Activated T-helper 17 cell treated with anti-CD3 and anti-CD28 coated beads, Interleukin-2, amount 50 U/mL, for 72 hours (primary cell): ENCODE measurements at regions not wholly inside any gene's neighbourhood (a gene's known extent, or its start where the extent isn't known, plus 50 kb on each side); places are given as distances from the start of the nearest gene placed in this dataset.

Experiments
- ATAC-seq: fragments of 150-1000 bp; cut with Tn5 transposase; replicated peaks from 2 replicates; pipeline ENCODE4 v1.10.0; 2021; ENCODE audit warnings: mild to moderate bottlenecking, moderate library complexity
- H3K27ac Mint-ChIP-seq: one replicate; pipeline ENCODE4 v1.8.0; 2022; ENCODE audit warnings: mixed read lengths
- H3K27me3 Mint-ChIP-seq: one replicate; pipeline ENCODE4 v1.8.0; 2022; ENCODE audit warnings: mixed read lengths
- H3K36me3 Mint-ChIP-seq: one replicate; pipeline ENCODE4 v1.8.0; 2022; ENCODE audit warnings: low read depth, mild to moderate bottlenecking, mixed read lengths
- H3K4me1 Mint-ChIP-seq: one replicate; pipeline ENCODE4 v1.8.0; 2022; ENCODE audit warnings: mixed read lengths
- H3K4me3 Mint-ChIP-seq: one replicate; pipeline ENCODE4 v1.8.0; 2022; ENCODE audit warnings: mild to moderate bottlenecking, mixed read lengths
- H3K9me3 Mint-ChIP-seq: one replicate; pipeline ENCODE4 v1.8.0; 2022; ENCODE audit warnings: mixed read lengths

- ATAC-seq: no peak
Observed at GRCh38 chr14:87879389-87879788, 113.6 kb downstream of the GALC start.

GRCh38 chr14:87878959-87879358, 114.0 kb downstream of the GALC start:
- peaks cover 14% of the 10 kb centered on the region for H3K27me3 Mint-ChIP-seq
- no peaks in the 10 kb centered on the region for H3K9me3 Mint-ChIP-seq
- no peaks in the 10 kb centered on the region for H3K36me3 Mint-ChIP-seq
- ATAC-seq: no peak
- no peak overlapping the region for H3K27ac Mint-ChIP-seq
- H3K4me3 Mint-ChIP-seq: no peak overlapping the region
- no peaks in the 10 kb centered on the region for H3K4me1 Mint-ChIP-seq

More at GRCh38 chr14:87879389-87879788, 113.6 kb downstream of the GALC start:
- Mint-ChIP-seq H3K27me3 (peaks cover 14% of the 10 kb centered on the region), H3K36me3 (no peaks in the 10 kb centered on the region), H3K9me3 (no peaks in the 10 kb centered on the region), H3K4me1 (no peaks in the 10 kb centered on the region), H3K27ac (no peak overlapping the region), H3K4me3 (no peak overlapping the region)

- H3K36me3 Mint-ChIP-seq: no peaks in the 10 kb centered on the region
- H3K27ac Mint-ChIP-seq: no peak overlapping the region
- ATAC-seq: no peak
- H3K4me1 Mint-ChIP-seq: no peaks in the 10 kb centered on the region
- no peaks in the 10 kb centered on the region for H3K9me3 Mint-ChIP-seq
- H3K27me3 Mint-ChIP-seq: peaks cover 14% of the 10 kb centered on the region
- no peak overlapping the region for H3K4me3 Mint-ChIP-seq
Observed at GRCh38 chr14:87877877-87878276, 115.1 kb downstream of the GALC start.

- Mint-ChIP-seq H3K27me3 (peaks cover 7% of the 10 kb centered on the region), H3K36me3 (no peaks in the 10 kb centered on the region)
- no peak for ATAC-seq
Observed at GRCh38 chr14:87874676-87875075, 118.3 kb downstream of the GALC start.

GRCh38 chr14:87873741-87874140, 119.2 kb downstream of the GALC start:
- peaks cover 4% of the 10 kb centered on the region for H3K27me3 Mint-ChIP-seq
- no peak overlapping the region for H3K4me3 Mint-ChIP-seq
- no peaks in the 10 kb centered on the region for H3K9me3 Mint-ChIP-seq
- ATAC-seq: no peak
- no peaks in the 10 kb centered on the region for H3K4me1 Mint-ChIP-seq
- H3K27ac Mint-ChIP-seq: no peak overlapping the region
- H3K36me3 Mint-ChIP-seq: no peaks in the 10 kb centered on the region

More at GRCh38 chr14:87874676-87875075, 118.3 kb downstream of the GALC start:
- no peaks in the 10 kb centered on the region for H3K4me1 Mint-ChIP-seq
- H3K4me3 Mint-ChIP-seq: no peak overlapping the region
- no peaks in the 10 kb centered on the region for H3K9me3 Mint-ChIP-seq
- H3K27ac Mint-ChIP-seq: no peak overlapping the region

GRCh38 chr14:87869619-87870583, 123.1 kb downstream of the GALC start:
- no peaks in the 10 kb centered on the region for H3K9me3 Mint-ChIP-seq
- H3K4me1 Mint-ChIP-seq: no peaks in the 10 kb centered on the region
- peak; percentile 94 for ATAC-seq
- H3K27me3 Mint-ChIP-seq: no peaks in the 10 kb centered on the region
- H3K27ac Mint-ChIP-seq: no peak overlapping the region
- H3K36me3 Mint-ChIP-seq: no peaks in the 10 kb centered on the region
- H3K4me3 Mint-ChIP-seq: no peak overlapping the region

GRCh38 chr14:87868920-87869319, 124.1 kb downstream of the GALC start:
- no peak overlapping the region for H3K4me3 Mint-ChIP-seq
- no peaks in the 10 kb centered on the region for H3K36me3 Mint-ChIP-seq
- no peak overlapping the region for H3K27ac Mint-ChIP-seq
- no peaks in the 10 kb centered on the region for H3K4me1 Mint-ChIP-seq
- ATAC-seq: no peak
- H3K9me3 Mint-ChIP-seq: no peaks in the 10 kb centered on the region
- no peaks in the 10 kb centered on the region for H3K27me3 Mint-ChIP-seq

- Mint-ChIP-seq H3K4me3 (no peak overlapping the region), H3K27ac (no peak overlapping the region), H3K27me3 (no peaks in the 10 kb centered on the region), H3K36me3 (no peaks in the 10 kb centered on the region), H3K4me1 (no peaks in the 10 kb centered on the region), H3K9me3 (no peaks in the 10 kb centered on the region)
- ATAC-seq: no peak
Observed at GRCh38 chr14:87866116-87866515, 126.9 kb downstream of the GALC start.

- Mint-ChIP-seq H3K9me3 (no peaks in the 10 kb centered on the region), H3K4me1 (no peaks in the 10 kb centered on the region), H3K4me3 (no peak overlapping the region), H3K27ac (no peak overlapping the region), H3K36me3 (no peaks in the 10 kb centered on the region), H3K27me3 (no peaks in the 10 kb centered on the region)
- ATAC-seq: no peak
Observed at GRCh38 chr14:87864356-87865270, 128.4 kb downstream of the GALC start.

- H3K4me1 Mint-ChIP-seq: no peaks in the 10 kb centered on the region
- ATAC-seq: no peak
- H3K4me3 Mint-ChIP-seq: no peak overlapping the region
- no peak overlapping the region for H3K27ac Mint-ChIP-seq
- no peaks in the 10 kb centered on the region for H3K9me3 Mint-ChIP-seq
- H3K36me3 Mint-ChIP-seq: no peaks in the 10 kb centered on the region
- H3K27me3 Mint-ChIP-seq: no peaks in the 10 kb centered on the region
Observed at GRCh38 chr14:87863047-87863446, 129.9 kb downstream of the GALC start.

GRCh38 chr14:87852107-87852506, 140.9 kb downstream of the GALC start:
- H3K9me3 Mint-ChIP-seq: no peaks in the 10 kb centered on the region
- H3K4me1 Mint-ChIP-seq: no peaks in the 10 kb centered on the region
- no peaks in the 10 kb centered on the region for H3K36me3 Mint-ChIP-seq
- peaks cover 23% of the 10 kb centered on the region for H3K27me3 Mint-ChIP-seq
- no peak for ATAC-seq
- H3K27ac Mint-ChIP-seq: no peak overlapping the region
- H3K4me3 Mint-ChIP-seq: no peak overlapping the region

- Mint-ChIP-seq H3K27me3 (peaks cover 26% of the 10 kb centered on the region), H3K27ac (no peak overlapping the region), H3K36me3 (no peaks in the 10 kb centered on the region), H3K4me1 (no peaks in the 10 kb centered on the region), H3K4me3 (no peak overlapping the region), H3K9me3 (no peaks in the 10 kb centered on the region)
- ATAC-seq: no peak
Observed at GRCh38 chr14:87851190-87851589, 141.8 kb downstream of the GALC start.

- no peaks in the 10 kb centered on the region for H3K9me3 Mint-ChIP-seq
- H3K27me3 Mint-ChIP-seq: peaks cover 23% of the 10 kb centered on the region
- H3K36me3 Mint-ChIP-seq: no peaks in the 10 kb centered on the region
- no peak for ATAC-seq
- no peak overlapping the region for H3K4me3 Mint-ChIP-seq
- no peak overlapping the region for H3K27ac Mint-ChIP-seq
- no peaks in the 10 kb centered on the region for H3K4me1 Mint-ChIP-seq
Observed at GRCh38 chr14:87847216-87847755, 145.7 kb downstream of the GALC start.

- Mint-ChIP-seq H3K4me1 (no peaks in the 10 kb centered on the region), H3K4me3 (no peak overlapping the region), H3K27ac (no peak overlapping the region), H3K9me3 (no peaks in the 10 kb centered on the region), H3K36me3 (no peaks in the 10 kb centered on the region), H3K27me3 (peaks cover 5% of the 10 kb centered on the region)
- ATAC-seq: no peak
Observed at GRCh38 chr14:87840906-87841305, 152.1 kb downstream of the GALC start.
